H1 (cell line): ENCODE measurements at regions not wholly inside any gene's neighbourhood (a gene's known extent, or its start where the extent isn't known, plus 50 kb on each side); places are given as distances from the start of the nearest gene placed in this dataset.
A peak's percentile ranks its signal among the peaks of the same experiment; 100 is the strongest.

Experiments used
- CTCF ChIA-PET: fragments of 300-600 bp; sonication (Branson Sonifier 250); formaldehyde crosslinking; loops from one replicate; lab custom pipeline; 2021; ENCODE audit not compliant: partially characterized antibody; lab: Charles Lee
- POLR2A ChIA-PET: fragments of 300-600 bp; sonication (Branson Sonifier 250); formaldehyde crosslinking; loops from one replicate; lab custom pipeline; 2021; ENCODE audit warnings: inconsistent platforms; ENCODE audit not compliant: partially characterized antibody; lab: Charles Lee
- DNase-seq, 2 experiments: peaks; one replicate each; pipeline versions ENCODE4 v3.0.0 to v3.0.0-alpha.2; 2010 to 2022; ENCODE audit warnings: low spot score in 2 of 2, low read depth in 1 of 2, mixed read lengths in 1 of 2
- FAIRE-seq: peaks from 2 replicates; lab custom pipeline; 2011; peaks lifted over from hg19 to GRCh38; lab: Jason Lieb, UNC
- H2AFZ ChIP-seq: 2 replicates; pipeline ENCODE4 v1.8.1; 2012; ENCODE audit warnings: low read length, inconsistent platforms
- H2AK5ac ChIP-seq: 2 replicates; pipeline ENCODE4 v1.6.1; 2013; ENCODE audit warnings: low read depth, low read length
- H2BK120ac ChIP-seq: replicated peaks from 2 replicates; pipeline ENCODE3; 2013; ENCODE audit warnings: low read depth, low read length, inconsistent platforms
- H2BK12ac ChIP-seq: 2 replicates; pipeline ENCODE4 v1.6.1; 2013; ENCODE audit warnings: low read depth, low read length
- H2BK15ac ChIP-seq: 2 replicates; pipeline ENCODE4 v1.6.1; 2013; ENCODE audit warnings: low read length
- H2BK20ac ChIP-seq: 2 replicates; pipeline ENCODE4 v1.6.1; 2013; ENCODE audit warnings: low read length
- H2BK5ac ChIP-seq: 2 replicates; pipeline ENCODE4 v1.6.1; 2013; ENCODE audit warnings: low read depth, low read length
- H3K14ac ChIP-seq: 2 replicates; pipeline ENCODE4 v1.6.1; 2013; ENCODE audit warnings: inconsistent platforms; ENCODE audit not compliant: insufficient read length
- H3K18ac ChIP-seq: 2 replicates; pipeline ENCODE4 v1.6.1; 2013; ENCODE audit warnings: low read length; ENCODE audit errors: extremely low read depth
- H3K23ac ChIP-seq: 2 replicates; pipeline ENCODE4 v1.6.1; 2013; ENCODE audit warnings: inconsistent platforms; ENCODE audit not compliant: insufficient read length
- H3K23me2 ChIP-seq: 2 replicates; pipeline ENCODE4 v1.6.1; 2013; ENCODE audit warnings: low read depth, low read length
- H3K27ac ChIP-seq: 2 replicates; pipeline ENCODE4 v1.6.1; 2011; ENCODE audit warnings: low read depth, low read length, inconsistent platforms
- H3K27me3 ChIP-seq, 4 experiments: replicated peaks in 1 of 4; 1 replicate in 1 of 4; 2 replicates in 3 of 4; pipeline versions ENCODE4 v1.6.1 to v1.8.1; 2011 to 2013; ENCODE audit warnings: low read length in 3 of 4, mild to moderate bottlenecking in 3 of 4, inconsistent platforms in 2 of 4, mixed read lengths in 2 of 4, moderate library complexity in 1 of 4; ENCODE audit not compliant: control insufficient read depth in 3 of 4, insufficient read depth in 3 of 4; ENCODE audit errors: extremely low read depth in 1 of 4
- H3K36me3 ChIP-seq, 4 experiments: 2 replicates each; pipeline versions ENCODE4 v1.6.1 to v1.8.1; 2011 to 2013; ENCODE audit warnings: mild to moderate bottlenecking in 4 of 4, low read length in 3 of 4, moderate library complexity in 2 of 4, control low read depth in 1 of 4, inconsistent platforms in 1 of 4; ENCODE audit not compliant: insufficient read depth in 4 of 4, control insufficient read depth in 2 of 4
- H3K4ac ChIP-seq: replicated peaks from 2 replicates; pipeline ENCODE3; 2013; ENCODE audit warnings: low read length, low read depth, mixed read lengths, inconsistent platforms; ENCODE audit not compliant: insufficient read length
- H3K4me1 ChIP-seq, 4 experiments: replicated peaks in 1 of 4; 1 replicate in 1 of 4; 2 replicates in 3 of 4; pipeline versions ENCODE4 v1.6.1 to v1.8.1; 2011 to 2013; ENCODE audit warnings: low read length in 3 of 4, inconsistent platforms in 2 of 4, mixed read lengths in 1 of 4; ENCODE audit not compliant: insufficient read depth in 4 of 4, control insufficient read depth in 3 of 4
- H3K4me2 ChIP-seq, 2 experiments: 2 replicates each; pipeline versions ENCODE4 v1.6.1 to v1.8.1; 2011 to 2013; ENCODE audit warnings: low read depth in 2 of 2, low read length in 2 of 2, control low read depth in 1 of 2, inconsistent platforms in 1 of 2, mild to moderate bottlenecking in 1 of 2; ENCODE audit not compliant: insufficient read depth in 1 of 2
- H3K4me3 ChIP-seq, 4 experiments: fragments of 200-600, 300-600 bp in 1 of 4; sonication (generic), shearing (Covaris generic), sonication (Bioruptor Twin) in 1 of 4; 2 replicates each; pipeline versions ENCODE4 v1.5.1 to v1.8.1; 2011 to 2016; ENCODE audit warnings: low read length in 4 of 4, low read depth in 3 of 4, control low read depth in 2 of 4, inconsistent platforms in 2 of 4, mild to moderate bottlenecking in 2 of 4, mixed read lengths in 1 of 4, moderate library complexity in 1 of 4; ENCODE audit not compliant: insufficient read depth in 2 of 4; ENCODE audit errors: extremely low read depth in 1 of 4
- H3K56ac ChIP-seq: replicated peaks from 2 replicates; pipeline ENCODE3; 2013; ENCODE audit warnings: low read depth, mild to moderate bottlenecking, mixed read lengths, low read length, inconsistent platforms; ENCODE audit not compliant: insufficient read length
- H3K79me1 ChIP-seq: 2 replicates; pipeline ENCODE4 v1.6.1; 2013; ENCODE audit warnings: low read depth, low read length, control low read depth
- H3K79me2 ChIP-seq, 2 experiments: 2 replicates each; pipeline versions ENCODE4 v1.6.1 to v1.8.1; 2012 to 2013; ENCODE audit warnings: low read length in 2 of 2, mild to moderate bottlenecking in 2 of 2, inconsistent platforms in 1 of 2; ENCODE audit not compliant: insufficient read depth in 2 of 2, control insufficient read depth in 1 of 2
- H3K9ac ChIP-seq, 4 experiments: replicated peaks in 1 of 4; 1 replicate in 1 of 4; 2 replicates in 3 of 4; pipeline versions ENCODE4 v1.6.1 to v1.8.1; 2011 to 2013; ENCODE audit warnings: low read depth in 3 of 4, low read length in 3 of 4, control low read depth in 2 of 4, mild to moderate bottlenecking in 2 of 4, moderate library complexity in 2 of 4, inconsistent platforms in 1 of 4; ENCODE audit errors: extremely low read depth in 1 of 4
- H3K9me3 ChIP-seq, 2 experiments: 2 replicates each; pipeline versions ENCODE4 v1.6.1 to v1.8.1; 2012 to 2013; ENCODE audit warnings: mild to moderate bottlenecking in 2 of 2, moderate library complexity in 2 of 2, control low read depth in 1 of 2, inconsistent platforms in 1 of 2, low read depth in 1 of 2, low read length in 1 of 2, mixed read lengths in 1 of 2; ENCODE audit not compliant: insufficient read depth in 2 of 2
- H4K20me1 ChIP-seq, 2 experiments: replicated peaks in 1 of 2; 2 replicates each; pipeline versions ENCODE3 to v1.8.1; 2011 to 2013; ENCODE audit warnings: inconsistent platforms in 2 of 2, low read length in 2 of 2, mild to moderate bottlenecking in 1 of 2; ENCODE audit not compliant: insufficient read depth in 2 of 2, control insufficient read depth in 1 of 2
- H4K5ac ChIP-seq: 2 replicates; pipeline ENCODE4 v1.6.1; 2013; ENCODE audit warnings: low read length, low read depth, mixed read lengths, inconsistent platforms; ENCODE audit not compliant: insufficient read length
- H4K8ac ChIP-seq: 2 replicates; pipeline ENCODE4 v1.8.0; 2013; ENCODE audit warnings: mild to moderate bottlenecking, moderate library complexity, low read length, inconsistent platforms; ENCODE audit not compliant: insufficient read depth; ENCODE audit errors: extremely low read depth
- H4K91ac ChIP-seq: replicated peaks from 2 replicates; pipeline ENCODE3; 2013; ENCODE audit warnings: low read length, mixed read lengths, inconsistent platforms; ENCODE audit not compliant: insufficient read length
- CHD2 ChIP-seq: IDR thresholded peaks from 2 replicates; pipeline ENCODE4 v1.6.1; 2012; ENCODE audit warnings: low read length, improper control_type of control experiment
- CREB1 ChIP-seq: IDR thresholded peaks from 2 replicates; pipeline ENCODE4 v1.6.1; 2012; ENCODE audit warnings: inconsistent platforms
- NANOG ChIP-seq: IDR thresholded peaks from 2 replicates; pipeline ENCODE4 v1.6.1; 2011; ENCODE audit warnings: low read length, low read depth, mild to moderate bottlenecking, inconsistent platforms; ENCODE audit not compliant: insufficient read depth, poor library complexity, severe bottlenecking
- WGBS, 2 experiments: shearing (Covaris generic) in 1 of 2; methylation state at CpG; one replicate each; pipeline versions ENCODE4 v1.1.6 to v1.1.7; 2013 to 2015; ENCODE audit warnings: low lambda C conversion rate in 2 of 2, mixed read lengths in 2 of 2, inconsistent platforms in 1 of 2, low coverage in 1 of 2, missing lambda C conversion rate in 1 of 2; ENCODE audit not compliant: insufficient replicate concordance in 2 of 2, insufficient coverage in 1 of 2, insufficient read length in 1 of 2; ENCODE audit errors: extremely low coverage in 1 of 2, missing lambda C conversion rate in 1 of 2; 5-methylcytosine and 5-hydroxymethylcytosine counted together

- Histone ChIP-seq H3K18ac (no peak overlapping the region), H2BK15ac (no peak overlapping the region), H3K4me3 (no peak overlapping the region), H4K20me1 (no peaks in the 10 kb centered on the region), H3K9me3 (no peaks in the 10 kb centered on the region), H3K56ac (no peak overlapping the region), H4K5ac (no peak overlapping the region), H2AFZ (peak overlapping the region; percentile 50; the same call in 1 of the 2 replicates), H3K79me2 (no peaks in the 10 kb centered on the region), H3K4me1 (no peaks in the 10 kb centered on the region), H3K4me2 (no peak overlapping the region), H3K14ac (no peak overlapping the region), H2BK5ac (no peak overlapping the region), H2BK20ac (no peak overlapping the region), H2BK12ac (no peak overlapping the region), H3K9ac (no peak overlapping the region), H3K36me3 (no peaks in the 10 kb centered on the region), H3K23me2 (no peaks in the 10 kb centered on the region), H3K79me1 (no peaks in the 10 kb centered on the region), H4K8ac (no peak overlapping the region), H3K4ac (no peak overlapping the region), H4K91ac (no peak overlapping the region), H3K27ac (no peak overlapping the region), H2BK120ac (no peak overlapping the region), H3K27me3 (no peaks in the 10 kb centered on the region), H3K23ac (no peak overlapping the region), H2AK5ac (no peak overlapping the region)
- no peak for DNase-seq
- CTCF ChIA-PET: interaction anchor here (0.6 to 1.1 kb wide), 2 partner anchors 57 to 200 kb away, joined by 3 read pairs; no protein-coding TSS in a partner anchor
- WGBS, 2 experiments: 91% methylated on average over 5 of the region's 5 CpGs; no CpG with 5 or more reads in 1 of the 2 experiments
- TF ChIP-seq CREB1: no peak
- TF ChIP-seq NANOG: no peak
- TF ChIP-seq CHD2: no peak
- POLR2A ChIA-PET: no interaction called here
- FAIRE-seq: no peak
Measured at GRCh38 chr2:18950361-18950851, 361.0 kb upstream of the NT5C1B start.
